HG03064 (cell line): ENCODE measurements at regions not wholly inside any gene's neighbourhood (a gene's known extent, or its start where the extent isn't known, plus 50 kb on each side); places are given as distances from the start of the nearest gene placed in this dataset.
A peak's percentile ranks its signal among the peaks of the same experiment; 100 is the strongest.
"Not testable (repeated sequence)": the region's sequence is repeated elsewhere in the genome, so short reads cannot be mapped to it uniquely, and the experiment has no call there.

Source experiments
- ATAC-seq: cut with Tn5 transposase; IDR thresholded peaks from one replicate; pipeline ENCODE4 v1.9.1; 2021; ENCODE audit warnings: low read depth; ENCODE audit not compliant: unreplicated experiment

- ATAC-seq: no peak
Measured at GRCh38 chr7:138249975-138250374, 173.7 kb downstream of the AKR1D1 start.

DNA sequence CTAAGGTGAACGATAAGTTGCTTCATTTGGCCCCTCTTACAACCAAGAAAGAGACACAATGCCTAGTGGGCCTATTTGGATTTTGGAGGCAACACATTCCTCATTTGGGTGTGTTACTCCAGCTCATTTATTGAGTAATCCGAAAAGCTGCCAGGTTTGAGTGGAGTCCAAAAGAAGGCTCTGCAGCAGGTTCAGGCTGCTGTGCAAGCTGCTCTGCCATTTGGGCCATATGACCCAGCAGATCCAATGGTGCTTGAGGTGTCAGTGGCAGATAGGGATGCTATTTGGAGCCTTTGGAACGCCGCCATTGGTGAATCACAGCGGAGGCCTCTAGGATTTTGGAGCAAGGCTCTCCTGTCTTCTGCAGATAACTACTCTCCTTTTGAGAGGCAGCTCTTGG lies 176.4 kb downstream of the AKR1D1 start:
- ATAC-seq: not testable (repeated sequence)

- ATAC-seq: no peak
Measured at GRCh38 chr7:138254444-138254843, 178.2 kb downstream of the AKR1D1 start.

DNA sequence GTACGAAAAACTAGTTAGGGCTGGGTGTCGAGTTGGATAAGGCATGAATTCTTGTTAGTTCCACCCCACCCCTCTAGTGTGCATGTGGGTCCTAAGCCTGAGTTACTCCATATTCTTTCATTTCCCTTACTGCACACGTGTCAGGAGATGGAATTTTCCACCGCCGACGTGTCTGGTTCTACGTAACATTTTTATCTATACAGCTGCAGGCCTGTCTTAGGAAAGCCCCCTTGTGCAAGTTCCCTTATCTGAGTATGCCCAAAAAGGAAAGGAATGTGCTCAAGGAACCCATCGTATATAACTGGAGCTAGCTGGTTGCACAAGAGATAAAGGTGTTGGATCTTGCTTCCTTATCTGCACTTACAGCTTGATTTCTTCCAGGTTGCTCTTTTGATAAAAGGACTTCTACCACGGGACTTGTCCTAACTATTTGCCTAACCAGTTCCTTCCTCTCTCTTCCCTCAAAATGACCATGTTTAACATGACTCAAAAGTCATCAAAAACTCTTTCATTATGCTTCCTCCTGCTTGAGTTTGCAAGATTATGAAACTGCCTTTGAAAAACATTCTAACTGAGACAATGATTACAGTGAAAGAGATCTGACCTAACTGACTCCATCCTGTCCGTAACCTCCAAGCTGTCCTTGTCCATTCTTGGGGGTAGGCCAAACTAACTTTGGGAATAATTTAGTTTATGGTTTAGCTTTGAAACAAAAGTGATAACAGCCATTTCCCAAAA lies 181.4 kb downstream of the AKR1D1 start:
- ATAC-seq: no peak

GRCh38 chr7:138258197-138258559 lies 181.9 kb downstream of the AKR1D1 start:
- no peak for ATAC-seq

- ATAC-seq: no peak
Measured at GRCh38 chr7:138259675-138260074, 183.4 kb downstream of the AKR1D1 start.

DNA sequence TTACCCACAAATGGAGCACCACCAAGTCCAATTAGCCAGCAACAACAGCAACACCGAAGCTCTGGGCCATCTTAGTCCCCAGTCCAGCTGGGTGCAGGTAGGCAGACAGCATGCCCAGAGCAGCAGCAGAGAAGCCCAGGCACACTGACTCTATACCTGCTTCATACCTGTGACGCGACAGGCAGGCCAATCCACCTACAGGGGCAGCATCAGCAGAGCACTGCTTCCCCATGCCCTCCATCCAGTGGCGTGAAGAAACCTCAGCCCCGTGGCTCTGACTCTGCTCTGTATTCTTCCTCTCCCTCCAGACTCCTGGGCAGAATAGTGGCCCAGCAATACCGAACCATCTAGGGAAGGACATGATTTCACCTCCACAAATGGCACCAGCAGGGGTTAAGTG lies 191.7 kb downstream of the AKR1D1 start:
- no peak for ATAC-seq

DNA sequence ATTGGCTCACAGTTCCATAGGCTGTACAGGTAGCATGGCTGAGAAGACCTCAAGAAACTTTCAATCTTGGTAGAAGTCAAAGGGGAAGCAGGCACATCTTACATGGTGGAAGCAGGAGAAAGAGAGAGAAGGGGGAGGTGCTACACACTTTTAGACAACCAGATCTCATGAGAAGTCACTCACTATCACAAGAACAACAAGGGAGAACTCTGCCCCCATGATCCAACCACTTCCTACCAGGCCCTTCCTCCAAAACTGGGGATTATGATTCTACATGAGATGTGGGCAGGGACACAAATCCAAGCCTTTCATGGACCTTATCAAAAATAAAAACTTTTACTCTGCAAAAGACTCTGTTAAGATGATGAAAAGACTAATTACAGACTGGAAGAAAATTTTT lies 183.2 kb upstream of the TRIM24 start:
- no peak for ATAC-seq

- no peak for ATAC-seq
Measured at GRCh38 chr7:138278601-138279000, 181.5 kb upstream of the TRIM24 start.

DNA sequence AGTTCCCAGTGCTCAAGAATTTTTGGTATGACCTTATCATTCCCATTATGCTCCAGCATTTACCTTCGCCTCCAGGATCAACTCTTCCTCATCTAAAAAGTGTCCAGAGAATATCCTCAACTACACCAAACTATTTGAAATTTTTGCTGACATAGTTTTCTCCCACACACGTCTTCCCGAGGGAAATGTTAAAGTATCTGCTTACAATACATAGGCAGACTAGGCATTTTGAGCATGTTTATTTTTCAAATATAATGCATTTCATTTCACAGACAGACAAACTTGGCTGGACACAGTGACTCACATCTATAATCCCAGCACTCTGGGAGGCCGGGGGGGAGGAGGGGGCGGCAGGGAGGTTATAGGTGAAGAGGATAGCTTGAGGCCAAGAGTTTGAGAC lies 177.1 kb upstream of the TRIM24 start:
- ATAC-seq: no peak

DNA sequence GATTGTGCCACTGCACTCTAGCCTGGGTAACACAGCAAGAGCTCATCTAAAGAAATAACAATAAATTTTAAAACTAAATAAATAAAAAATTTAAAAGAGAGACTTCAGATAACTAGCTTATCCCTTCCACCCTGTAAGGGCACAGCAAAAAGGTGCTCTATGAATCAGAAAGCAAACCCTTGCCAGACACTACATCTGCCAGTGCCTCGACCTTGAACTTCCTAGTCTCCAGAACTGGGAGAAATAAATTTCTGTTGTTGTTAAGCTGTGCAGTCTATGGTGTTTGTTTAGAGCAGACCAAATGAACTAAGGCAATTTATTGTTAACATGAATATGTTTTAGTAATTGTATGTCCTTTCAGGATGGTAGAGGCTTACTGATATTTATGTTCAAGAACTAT lies 174.9 kb upstream of the TRIM24 start:
- ATAC-seq: no peak

DNA sequence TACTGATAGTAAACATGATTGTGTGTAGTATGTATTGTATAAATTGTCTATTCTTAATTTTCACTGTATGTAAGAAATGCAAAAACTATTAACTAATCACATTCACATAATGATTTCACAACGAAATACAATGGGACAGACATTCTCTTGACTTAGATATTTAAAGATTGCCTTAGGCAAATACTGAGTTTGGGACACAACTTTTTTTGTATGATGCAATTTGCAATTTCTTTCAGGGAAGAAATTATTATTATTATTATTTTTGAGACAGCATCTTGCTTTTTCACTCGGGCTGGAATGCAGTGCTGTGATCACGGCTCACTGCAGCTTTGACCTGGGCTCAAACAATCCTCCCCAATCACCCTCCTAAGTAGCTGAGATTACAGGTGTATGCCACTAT lies 173.2 kb upstream of the TRIM24 start:
- ATAC-seq: no peak

- no peak for ATAC-seq
Measured at GRCh38 chr7:138287549-138287948, 172.5 kb upstream of the TRIM24 start.

DNA sequence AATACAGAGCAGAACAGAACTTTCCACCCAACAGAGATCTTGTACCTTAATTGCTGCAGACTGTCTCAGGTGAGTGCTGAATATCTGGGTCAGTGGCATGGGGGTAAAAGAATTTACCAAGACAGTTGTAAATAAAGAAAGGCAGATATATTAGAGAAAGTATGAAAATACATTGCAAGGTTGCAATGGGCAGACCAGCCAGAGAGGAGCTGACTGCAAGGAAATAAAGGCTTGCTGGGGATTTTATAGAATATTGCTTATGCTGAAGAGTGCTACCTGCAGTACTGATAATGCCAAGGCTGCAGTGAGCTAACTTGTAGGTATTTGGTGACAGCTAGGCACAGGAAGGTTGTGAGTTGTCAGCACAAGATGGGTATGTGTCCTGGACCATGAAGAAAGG lies 171.0 kb upstream of the TRIM24 start:
- ATAC-seq: no peak

DNA sequence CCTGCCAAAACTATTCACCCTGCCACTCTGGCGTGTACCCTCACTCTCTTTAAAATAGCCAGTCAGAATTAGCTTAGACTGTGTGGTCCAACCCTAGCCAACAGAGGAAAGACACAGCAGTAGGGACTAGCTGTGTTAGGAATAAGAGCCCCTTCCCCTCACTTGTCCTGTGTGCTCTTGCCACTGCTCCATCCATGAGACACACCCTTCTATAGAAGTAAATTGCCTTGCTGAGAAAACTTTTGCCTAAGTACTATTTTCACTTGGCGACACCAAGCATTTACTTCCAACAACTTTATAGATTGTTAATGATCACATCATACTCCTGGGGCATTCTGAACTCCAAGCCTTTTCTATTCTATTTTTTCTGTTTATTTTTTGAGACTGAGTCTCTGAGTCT lies 170.2 kb upstream of the TRIM24 start:
- no peak for ATAC-seq

DNA sequence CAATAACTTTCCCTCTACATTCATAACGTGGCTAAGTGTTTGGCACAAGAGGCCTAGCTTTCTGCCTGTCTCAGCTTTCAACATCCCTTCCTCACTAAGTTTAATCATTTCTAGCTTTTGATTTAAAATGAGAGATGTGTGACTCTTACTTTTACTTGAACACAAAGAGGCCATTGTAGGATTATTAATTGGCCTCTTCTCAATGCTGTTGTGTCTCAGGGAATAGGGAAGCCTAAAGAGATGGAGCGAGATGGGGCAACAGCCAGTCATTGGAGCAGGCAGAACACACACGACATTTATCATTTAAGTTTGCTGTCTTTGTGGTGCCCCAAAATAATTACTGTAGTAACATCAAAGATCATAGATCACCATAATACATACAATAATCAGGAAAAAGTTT lies 167.1 kb upstream of the TRIM24 start:
- no peak for ATAC-seq

- ATAC-seq: peak; percentile 57
Measured at GRCh38 chr7:138295049-138295637, 164.9 kb upstream of the TRIM24 start.

DNA sequence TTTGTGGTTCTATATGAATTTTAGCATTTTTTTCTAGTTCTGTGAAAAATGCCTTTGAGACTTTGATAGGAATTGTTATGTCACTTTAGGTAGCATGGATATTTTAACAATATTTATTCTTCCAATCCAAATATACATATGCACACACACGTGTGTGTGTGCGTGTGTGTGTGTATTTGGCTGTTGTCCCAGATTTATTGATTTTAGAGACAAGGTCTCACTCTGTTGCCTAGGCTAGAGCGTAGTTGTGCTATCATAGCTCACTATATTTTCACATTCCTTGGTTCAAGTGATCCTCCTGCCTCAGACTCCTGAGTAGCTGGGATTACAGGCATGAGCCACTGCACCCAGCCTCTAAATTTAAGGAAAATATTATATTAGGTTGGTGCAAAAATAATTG lies 162.5 kb upstream of the TRIM24 start:
- no peak for ATAC-seq

DNA sequence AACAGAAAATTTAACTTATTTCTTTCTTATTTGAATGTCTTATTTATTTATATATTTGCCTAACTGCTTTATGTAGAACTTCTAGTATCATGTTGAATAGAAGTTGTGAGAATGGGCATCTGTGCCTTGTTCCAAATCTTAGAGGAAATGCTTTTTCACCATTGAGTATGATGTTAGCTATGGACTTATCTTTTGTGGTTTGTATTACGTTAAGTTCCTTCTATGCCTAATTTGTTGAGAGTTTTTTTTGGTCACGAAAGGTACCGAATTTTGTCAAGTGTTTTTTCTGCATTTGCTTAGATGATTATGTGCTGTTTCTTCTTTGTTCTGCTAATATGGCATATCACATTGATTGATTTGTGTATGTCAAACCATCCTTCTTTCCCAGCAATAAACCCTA lies 161.0 kb upstream of the TRIM24 start:
- no peak for ATAC-seq

GRCh38 chr7:138303230-138304070 lies 156.6 kb upstream of the TRIM24 start:
- no peak for ATAC-seq

GRCh38 chr7:138304071-138304320 lies 156.1 kb upstream of the TRIM24 start:
- no peak for ATAC-seq

GRCh38 chr7:138307633-138308032 lies 152.4 kb upstream of the TRIM24 start:
- ATAC-seq: no peak
